Vagina (tissue), 2 donors: ENCODE measurements at regions not wholly inside any gene's neighbourhood (a gene's known extent, or its start where the extent isn't known, plus 50 kb on each side); places are given as distances from the start of the nearest gene placed in this dataset.
A peak's percentile ranks its signal among the peaks of the same experiment; 100 is the strongest.
"Not testable (repeated sequence)": the region's sequence is repeated elsewhere in the genome, so short reads cannot be mapped to it uniquely, and the experiment has no call there.

Experiments used
- DNase-seq, 2 donors: peaks; one replicate each; pipeline ENCODE4 v3.0.0-alpha.2; 2017; ENCODE audit errors: extremely low spot score in 2 of 2
- H3K27ac ChIP-seq: fragments of 200-600 bp; sonication (generic); one replicate; pipeline ENCODE4 v1.5.1; 2019
- H3K27me3 ChIP-seq: fragments of 200-600 bp; sonication (generic); one replicate; pipeline ENCODE4 v1.5.1; 2019
- H3K36me3 ChIP-seq, 2 donors: fragments of 200-600 bp; sonication (generic); one replicate each; pipeline ENCODE4 v1.5.1; 2017 to 2019
- H3K4me1 ChIP-seq: fragments of 200-600 bp; sonication (generic); one replicate; pipeline ENCODE4 v1.5.1; 2019
- H3K4me3 ChIP-seq, 2 donors: fragments of 200-600 bp; sonication (generic); 1 replicate in 1 of 2; 2 replicates in 1 of 2; pipeline ENCODE4 v1.5.1; 2016 to 2019
- H3K9me3 ChIP-seq: fragments of 200-600 bp; sonication (generic); one replicate; pipeline ENCODE4 v1.5.1; 2019
- POLR2A ChIP-seq, 2 donors: fragments of 450-650 bp; IDR thresholded peaks; one replicate each; pipeline ENCODE4 v1.6.1; 2017; ENCODE audit warnings: antibody characterized with exemption in 2 of 2, mild to moderate bottlenecking in 2 of 2, moderate library complexity in 2 of 2
- POLR2AphosphoS5 ChIP-seq, 2 donors: sonication (generic); formaldehyde crosslinking; IDR thresholded peaks; one replicate each; pipeline ENCODE4 v1.9.0; 2017; ENCODE audit warnings: antibody characterized with exemption in 2 of 2, mild to moderate bottlenecking in 2 of 2, low read depth in 1 of 2; ENCODE audit not compliant: insufficient read depth in 1 of 2
- intact Hi-C: fragments of 100-400 bp; cut with DNase I; formaldehyde crosslinking; loops from one replicate; pipeline ENCODE4 v1.15.1; 2023
- TF ChIP-seq, protein P1 (sequence below), 3 experiments: fragments of 450-650 bp in 2 of 3; fragments of 200-600 bp in 1 of 3; sonication (generic) in 1 of 3; IDR thresholded peaks; one replicate each; pipeline ENCODE4 v1.5.1; 2017 to 2019; ENCODE audit warnings: antibody characterized with exemption in 3 of 3, mild to moderate bottlenecking in 2 of 3, moderate library complexity in 2 of 3

DNA sequence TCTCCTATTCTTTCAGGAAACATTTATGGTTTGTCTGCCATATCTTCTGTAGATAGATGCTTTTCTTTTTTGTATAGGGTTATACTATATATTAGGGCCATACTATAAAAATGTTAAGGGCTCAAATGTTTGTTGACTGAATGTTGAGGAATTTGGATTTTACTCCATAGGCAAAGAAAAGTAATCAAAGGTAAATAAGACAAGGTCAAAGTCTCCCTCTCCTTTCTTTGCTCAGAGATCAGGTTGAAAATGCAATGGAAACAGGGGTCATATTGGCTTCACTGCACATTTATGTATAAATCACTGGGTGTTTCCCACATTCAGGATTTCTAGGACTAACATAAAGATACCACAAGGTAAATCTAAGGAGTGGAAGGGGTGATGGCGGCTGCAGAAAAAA is 291.4 kb upstream of the FZD8 start:
- intact Hi-C loops: no loop called here

DNA sequence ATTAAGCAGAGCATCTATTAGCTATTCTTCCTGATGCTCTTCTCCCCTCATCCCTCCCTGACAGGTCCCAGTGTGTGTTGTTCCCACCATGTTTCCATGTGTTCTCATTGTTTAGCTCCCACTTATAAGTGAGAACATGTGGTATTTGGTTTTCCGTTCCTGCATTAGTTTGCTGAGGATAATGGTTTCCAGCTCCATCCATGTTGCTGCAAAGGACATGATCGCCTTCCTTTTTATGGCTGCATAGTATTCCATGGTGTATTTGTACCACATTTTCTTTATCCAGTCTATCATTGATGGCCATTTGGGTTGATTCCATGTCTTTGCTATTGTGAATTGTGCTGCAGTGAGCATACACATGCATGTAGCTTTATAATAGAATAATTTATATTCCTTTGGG is 287.9 kb upstream of the FZD8 start:
- H3K4me3 ChIP-seq, intact Hi-C loops, H3K27ac ChIP-seq, H3K4me1 ChIP-seq, DNase-seq, H3K36me3 ChIP-seq, H3K9me3 ChIP-seq, H3K27me3 ChIP-seq: not testable (repeated sequence)

More for the DNA sequence above, 291.4 kb upstream of the FZD8 start:
- Histone ChIP-seq H3K36me3 (no peaks in the 10 kb centered on the region), H3K4me1 (no peaks in the 10 kb centered on the region), H3K4me3 (no peak overlapping the region), H3K9me3 (no peaks in the 10 kb centered on the region), H3K27ac (no peak overlapping the region), H3K27me3 (no peaks in the 10 kb centered on the region)
- TF ChIP-seq POLR2A (IDR thresholded peaks at IDR 0.05): no peak
- TF ChIP-seq, protein P1, sequence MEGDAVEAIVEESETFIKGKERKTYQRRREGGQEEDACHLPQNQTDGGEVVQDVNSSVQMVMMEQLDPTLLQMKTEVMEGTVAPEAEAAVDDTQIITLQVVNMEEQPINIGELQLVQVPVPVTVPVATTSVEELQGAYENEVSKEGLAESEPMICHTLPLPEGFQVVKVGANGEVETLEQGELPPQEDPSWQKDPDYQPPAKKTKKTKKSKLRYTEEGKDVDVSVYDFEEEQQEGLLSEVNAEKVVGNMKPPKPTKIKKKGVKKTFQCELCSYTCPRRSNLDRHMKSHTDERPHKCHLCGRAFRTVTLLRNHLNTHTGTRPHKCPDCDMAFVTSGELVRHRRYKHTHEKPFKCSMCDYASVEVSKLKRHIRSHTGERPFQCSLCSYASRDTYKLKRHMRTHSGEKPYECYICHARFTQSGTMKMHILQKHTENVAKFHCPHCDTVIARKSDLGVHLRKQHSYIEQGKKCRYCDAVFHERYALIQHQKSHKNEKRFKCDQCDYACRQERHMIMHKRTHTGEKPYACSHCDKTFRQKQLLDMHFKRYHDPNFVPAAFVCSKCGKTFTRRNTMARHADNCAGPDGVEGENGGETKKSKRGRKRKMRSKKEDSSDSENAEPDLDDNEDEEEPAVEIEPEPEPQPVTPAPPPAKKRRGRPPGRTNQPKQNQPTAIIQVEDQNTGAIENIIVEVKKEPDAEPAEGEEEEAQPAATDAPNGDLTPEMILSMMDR (IDR thresholded peaks at IDR 0.05): no peak
- DNase-seq: no peak

DNA sequence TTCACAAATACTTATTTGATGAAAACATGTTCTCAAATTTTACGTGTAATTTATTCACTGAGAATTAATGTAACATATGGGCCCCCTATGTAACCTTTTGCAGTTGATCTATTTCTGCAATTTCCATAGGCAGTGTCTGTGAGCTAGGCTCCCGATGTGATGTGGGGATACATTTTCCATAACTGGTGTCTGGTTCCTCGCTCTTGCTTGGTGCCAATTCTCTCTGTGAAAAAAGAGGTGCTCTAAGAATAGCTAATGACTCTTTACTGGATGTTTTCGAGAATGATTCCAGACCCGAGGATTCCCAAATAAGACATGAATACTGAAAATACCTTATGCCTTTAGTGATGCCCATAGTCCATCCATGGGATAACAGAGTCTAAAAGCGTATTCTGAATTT is 286.7 kb upstream of the FZD8 start:
- H3K4me3 ChIP-seq: no peak overlapping the region
- no peaks in the 10 kb centered on the region for H3K9me3 ChIP-seq
- DNase-seq: no peak
- H3K4me1 ChIP-seq: no peaks in the 10 kb centered on the region
- intact Hi-C loops: no loop called here
- no peaks in the 10 kb centered on the region for H3K36me3 ChIP-seq
- TF ChIP-seq POLR2A (IDR thresholded peaks at IDR 0.05) (no peak), POLR2AphosphoS5 (IDR thresholded peaks at IDR 0.05; ENCODE audit: insufficient read depth in 1 of 2, low read depth in 1 of 2) (no peak)
- TF ChIP-seq, protein P1 (IDR thresholded peaks at IDR 0.05): no peak
- H3K27me3 ChIP-seq: no peaks in the 10 kb centered on the region
- H3K27ac ChIP-seq: no peak overlapping the region

DNA sequence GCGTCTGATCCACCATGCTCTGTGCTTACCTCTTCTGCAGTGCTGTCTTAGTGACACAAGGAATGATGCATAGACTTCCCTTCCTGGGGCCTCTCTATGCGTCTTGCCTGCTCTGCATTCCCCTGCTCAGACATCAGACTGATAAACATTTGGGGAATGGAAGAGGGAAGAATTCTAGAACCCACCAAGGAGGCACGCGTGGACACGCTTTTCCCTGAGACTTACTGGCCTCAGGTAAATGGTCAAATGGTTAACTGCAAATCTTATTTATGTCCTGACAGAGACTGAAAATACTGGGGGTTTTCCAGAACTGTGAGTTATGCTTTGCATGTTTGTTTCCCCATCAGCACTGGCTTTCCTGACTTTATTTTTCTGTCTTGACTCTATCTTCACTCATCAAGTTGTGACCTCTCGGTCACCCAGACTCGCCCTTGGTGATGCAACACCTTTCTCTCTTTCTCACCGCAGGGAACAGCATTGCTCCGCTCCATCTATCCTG is 285.9 kb upstream of the FZD8 start:
- intact Hi-C loops: no loop called here
- Histone ChIP-seq H3K36me3 (no peaks in the 10 kb centered on the region), H3K27me3 (no peaks in the 10 kb centered on the region), H3K27ac (no peak overlapping the region), H3K4me3 (no peak overlapping the region), H3K4me1 (no peaks in the 10 kb centered on the region), H3K9me3 (no peaks in the 10 kb centered on the region)
- TF ChIP-seq, protein P1 (IDR thresholded peaks at IDR 0.05): no peak
- TF ChIP-seq POLR2A (IDR thresholded peaks at IDR 0.05) (no peak), POLR2AphosphoS5 (IDR thresholded peaks at IDR 0.05; ENCODE audit: insufficient read depth in 1 of 2, low read depth in 1 of 2) (no peak)
- no peak for DNase-seq

DNA sequence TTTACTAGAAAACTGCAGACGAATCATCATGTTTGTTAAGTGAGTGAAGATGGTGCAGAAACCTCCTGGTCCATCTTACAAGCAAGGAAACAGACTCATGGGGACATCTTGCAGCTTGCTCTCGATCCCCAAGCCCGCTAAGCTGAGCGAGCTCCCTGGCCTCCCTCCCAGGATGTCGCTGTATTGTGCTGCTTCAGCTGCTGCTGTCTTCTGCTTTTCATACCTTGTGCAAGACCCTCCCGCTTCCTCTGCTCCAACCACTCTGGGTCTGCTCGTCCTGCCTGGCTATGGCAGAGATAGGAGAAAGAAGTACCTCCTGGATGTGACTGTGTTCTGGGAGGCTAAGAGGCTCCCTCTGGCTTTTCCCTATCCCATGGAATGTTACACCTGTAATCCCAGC is 285.2 kb upstream of the FZD8 start:
- TF ChIP-seq, protein P1 (IDR thresholded peaks at IDR 0.05): no peak
- TF ChIP-seq POLR2AphosphoS5 (IDR thresholded peaks at IDR 0.05; ENCODE audit: insufficient read depth in 1 of 2, low read depth in 1 of 2) (no peak), POLR2A (IDR thresholded peaks at IDR 0.05) (no peak)
- no peaks in the 10 kb centered on the region for H3K36me3 ChIP-seq
- no peak overlapping the region for H3K4me3 ChIP-seq
- intact Hi-C loops: no loop called here
- H3K27ac ChIP-seq: no peak overlapping the region
- DNase-seq: peak in 1 of 2 donors; percentile 61
- no peaks in the 10 kb centered on the region for H3K27me3 ChIP-seq
- no peaks in the 10 kb centered on the region for H3K4me1 ChIP-seq
- no peaks in the 10 kb centered on the region for H3K9me3 ChIP-seq

DNA sequence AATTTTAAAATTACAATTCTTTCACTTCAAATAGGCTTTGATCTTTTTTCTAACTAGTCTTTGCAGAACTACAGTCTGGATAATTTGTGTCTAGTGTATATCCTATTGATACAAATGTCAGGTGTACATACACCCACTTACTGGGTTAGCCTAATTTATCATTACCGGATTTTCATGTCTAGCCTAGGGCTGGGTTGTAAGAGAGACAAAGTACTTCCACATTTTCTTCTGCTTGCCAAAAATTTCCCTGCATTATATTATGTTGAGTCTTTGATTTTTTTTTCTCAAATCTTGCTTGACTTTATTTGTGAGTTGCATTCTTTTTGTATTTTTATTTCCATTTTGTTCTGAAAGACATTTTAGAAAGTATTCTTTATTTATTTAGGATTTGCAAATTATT is 284.8 kb upstream of the FZD8 start:
- no peaks in the 10 kb centered on the region for H3K36me3 ChIP-seq
- no peaks in the 10 kb centered on the region for H3K9me3 ChIP-seq
- no peaks in the 10 kb centered on the region for H3K27me3 ChIP-seq
- no peak overlapping the region for H3K4me3 ChIP-seq
- no peak for TF ChIP-seq POLR2AphosphoS5 (IDR thresholded peaks at IDR 0.05; ENCODE audit: insufficient read depth in 1 of 2, low read depth in 1 of 2)
- TF ChIP-seq POLR2A (IDR thresholded peaks at IDR 0.05): no peak
- TF ChIP-seq, protein P1 (IDR thresholded peaks at IDR 0.05): no peak
- no peak overlapping the region for H3K27ac ChIP-seq
- intact Hi-C loops: no loop called here
- H3K4me1 ChIP-seq: no peaks in the 10 kb centered on the region
- no peak for DNase-seq
